ENCODE measurements at regions not wholly inside any gene's neighbourhood (a gene's known extent, or its start where the extent isn't known, plus 50 kb on each side); places are given as distances from the start of the nearest gene placed in this dataset.

DNA sequence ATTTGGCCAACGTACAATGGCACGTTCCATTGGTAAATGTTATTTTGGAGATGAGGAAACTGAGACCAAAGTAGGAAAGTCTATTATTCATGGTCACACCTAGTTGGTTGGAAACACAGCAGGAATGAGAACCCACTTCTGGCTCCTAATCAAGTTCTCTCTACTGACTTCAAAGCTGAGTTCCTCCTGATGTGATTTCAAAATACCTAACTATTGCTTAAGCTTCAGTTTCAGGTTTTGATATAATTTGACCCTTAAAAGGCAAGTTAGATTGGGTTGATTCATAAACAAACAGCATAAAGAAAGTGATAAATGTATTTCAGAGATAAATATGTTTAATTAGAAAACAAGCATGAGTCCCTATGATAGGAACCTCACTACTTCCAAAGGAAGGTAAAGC lies 312.5 kb downstream of the PARP8 start:
- no peak overlapping the region for H3K4me3 Mint-ChIP-seq
- no peak overlapping the region for H3K27ac Mint-ChIP-seq
- no peaks in the 10 kb centered on the region for H3K36me3 Mint-ChIP-seq
- no peak for DNase-seq (ENCODE audit: extremely low spot score, unreplicated experiment)
- no peaks in the 10 kb centered on the region for H3K4me1 Mint-ChIP-seq (ENCODE audit: unreplicated experiment)
- TF ChIP-seq, protein P1, sequence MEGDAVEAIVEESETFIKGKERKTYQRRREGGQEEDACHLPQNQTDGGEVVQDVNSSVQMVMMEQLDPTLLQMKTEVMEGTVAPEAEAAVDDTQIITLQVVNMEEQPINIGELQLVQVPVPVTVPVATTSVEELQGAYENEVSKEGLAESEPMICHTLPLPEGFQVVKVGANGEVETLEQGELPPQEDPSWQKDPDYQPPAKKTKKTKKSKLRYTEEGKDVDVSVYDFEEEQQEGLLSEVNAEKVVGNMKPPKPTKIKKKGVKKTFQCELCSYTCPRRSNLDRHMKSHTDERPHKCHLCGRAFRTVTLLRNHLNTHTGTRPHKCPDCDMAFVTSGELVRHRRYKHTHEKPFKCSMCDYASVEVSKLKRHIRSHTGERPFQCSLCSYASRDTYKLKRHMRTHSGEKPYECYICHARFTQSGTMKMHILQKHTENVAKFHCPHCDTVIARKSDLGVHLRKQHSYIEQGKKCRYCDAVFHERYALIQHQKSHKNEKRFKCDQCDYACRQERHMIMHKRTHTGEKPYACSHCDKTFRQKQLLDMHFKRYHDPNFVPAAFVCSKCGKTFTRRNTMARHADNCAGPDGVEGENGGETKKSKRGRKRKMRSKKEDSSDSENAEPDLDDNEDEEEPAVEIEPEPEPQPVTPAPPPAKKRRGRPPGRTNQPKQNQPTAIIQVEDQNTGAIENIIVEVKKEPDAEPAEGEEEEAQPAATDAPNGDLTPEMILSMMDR (conservative IDR thresholded peaks at IDR 0.05) = no peak
- H3K9me3 Mint-ChIP-seq = no peaks in the 10 kb centered on the region
- peaks cover 36% of the 10 kb centered on the region for H3K27me3 Mint-ChIP-seq

DNA sequence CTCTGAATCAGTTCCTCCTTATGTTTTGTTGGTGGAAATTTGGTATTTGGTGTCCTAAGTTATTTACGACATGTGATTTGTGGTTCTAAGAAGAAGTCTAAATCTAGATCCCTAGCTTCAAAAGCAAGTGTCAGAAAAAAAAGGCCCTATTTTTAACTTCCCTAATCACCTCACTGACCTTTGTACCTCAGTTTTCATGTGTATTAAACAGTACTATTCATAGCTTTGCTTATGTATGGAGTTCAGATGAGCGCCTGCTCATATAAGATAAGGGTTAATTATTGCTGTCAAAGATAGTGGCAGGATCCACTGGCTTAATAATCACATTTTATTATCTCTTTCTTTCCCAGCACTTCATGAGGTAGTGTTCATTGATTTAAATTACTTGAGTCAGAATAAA lies 318.2 kb downstream of the PARP8 start:
- Mint-ChIP-seq H3K27ac (no peak overlapping the region), H3K27me3 (no peaks in the 10 kb centered on the region), H3K4me1 (ENCODE audit: unreplicated experiment) (no peaks in the 10 kb centered on the region), H3K4me3 (no peak overlapping the region), H3K9me3 (no peaks in the 10 kb centered on the region), H3K36me3 (no peaks in the 10 kb centered on the region)
- TF ChIP-seq, protein P1 (conservative IDR thresholded peaks at IDR 0.05) = no peak
- no peak for DNase-seq (ENCODE audit: extremely low spot score, unreplicated experiment)

DNA sequence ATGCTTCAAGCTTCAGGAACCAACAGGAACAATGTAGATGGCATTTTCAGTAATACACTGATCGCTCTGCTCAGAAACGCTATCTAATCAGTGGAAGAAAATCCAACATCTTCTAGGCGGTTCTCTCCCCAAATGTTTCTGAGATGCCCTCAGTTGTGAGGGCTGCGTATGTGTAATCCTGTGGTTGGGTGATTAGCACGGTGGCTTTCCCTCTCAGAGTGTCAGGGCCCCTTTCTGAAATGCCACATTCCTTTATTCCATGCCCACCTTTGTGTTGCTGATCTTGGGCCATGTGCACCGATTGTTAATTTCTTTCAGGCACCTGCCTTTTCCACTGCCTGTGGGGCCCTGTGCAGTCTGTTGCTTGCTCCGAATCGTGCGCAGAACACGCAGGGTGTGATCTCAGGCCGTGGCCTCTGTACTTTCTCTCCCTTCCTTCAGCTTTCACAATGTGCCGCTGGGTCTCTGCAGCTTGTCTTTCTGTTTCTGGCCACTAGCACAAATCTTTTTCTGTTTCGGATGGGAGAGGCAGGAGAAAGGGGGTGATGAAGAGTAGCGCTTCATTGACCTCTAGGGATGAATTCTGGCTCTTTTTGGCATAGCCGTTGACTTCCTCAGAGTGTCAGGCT lies 324.0 kb downstream of the PARP8 start:
- H3K27ac Mint-ChIP-seq = no peak overlapping the region
- H3K4me1 Mint-ChIP-seq (ENCODE audit: unreplicated experiment) = no peaks in the 10 kb centered on the region
- peaks cover 6% of the 10 kb centered on the region for H3K27me3 Mint-ChIP-seq
- no peak for DNase-seq (ENCODE audit: extremely low spot score, unreplicated experiment)
- no peaks in the 10 kb centered on the region for H3K36me3 Mint-ChIP-seq
- TF ChIP-seq, protein P1 (conservative IDR thresholded peaks at IDR 0.05) = no peak
- no peak overlapping the region for H3K4me3 Mint-ChIP-seq
- no peaks in the 10 kb centered on the region for H3K9me3 Mint-ChIP-seq

DNA sequence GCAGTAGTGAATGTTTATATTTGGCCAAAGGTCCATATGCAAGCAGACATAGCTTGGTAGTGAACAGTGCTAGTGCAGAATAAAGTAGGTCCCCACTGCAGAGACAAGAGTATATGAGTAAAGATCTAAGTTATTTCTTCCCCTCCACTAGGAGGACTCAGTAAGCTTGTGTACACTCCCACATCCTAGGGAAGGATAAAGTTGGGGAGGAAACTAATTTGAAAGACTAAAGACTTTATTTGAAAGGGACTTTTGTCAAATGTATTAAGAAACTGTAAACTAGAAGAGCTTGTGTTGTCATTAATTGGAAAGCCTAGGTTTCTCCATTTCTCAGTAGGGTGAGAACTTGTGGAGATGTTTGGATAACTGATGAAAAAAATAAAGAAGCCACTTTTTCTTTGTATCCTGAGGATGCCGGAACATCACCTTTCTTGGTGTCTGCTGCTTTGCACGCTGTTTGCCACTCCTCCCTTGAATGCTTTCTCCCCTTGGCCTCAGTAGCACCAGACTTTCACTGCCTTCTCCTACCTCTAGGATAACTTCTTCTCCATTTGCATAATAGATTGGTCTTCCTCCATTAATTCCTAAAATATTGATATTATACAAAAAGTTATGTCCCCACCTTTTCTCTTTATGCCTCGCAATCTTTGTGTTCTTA lies 329.0 kb downstream of the PARP8 start:
- Mint-ChIP-seq H3K27ac (no peak overlapping the region), H3K27me3 (peaks cover 10% of the 10 kb centered on the region), H3K4me3 (no peak overlapping the region), H3K36me3 (no peaks in the 10 kb centered on the region), H3K9me3 (no peaks in the 10 kb centered on the region), H3K4me1 (ENCODE audit: unreplicated experiment) (no peaks in the 10 kb centered on the region)
- DNase-seq (ENCODE audit: extremely low spot score, unreplicated experiment) = no peak
- TF ChIP-seq, protein P1 (conservative IDR thresholded peaks at IDR 0.05) = no peak

DNA sequence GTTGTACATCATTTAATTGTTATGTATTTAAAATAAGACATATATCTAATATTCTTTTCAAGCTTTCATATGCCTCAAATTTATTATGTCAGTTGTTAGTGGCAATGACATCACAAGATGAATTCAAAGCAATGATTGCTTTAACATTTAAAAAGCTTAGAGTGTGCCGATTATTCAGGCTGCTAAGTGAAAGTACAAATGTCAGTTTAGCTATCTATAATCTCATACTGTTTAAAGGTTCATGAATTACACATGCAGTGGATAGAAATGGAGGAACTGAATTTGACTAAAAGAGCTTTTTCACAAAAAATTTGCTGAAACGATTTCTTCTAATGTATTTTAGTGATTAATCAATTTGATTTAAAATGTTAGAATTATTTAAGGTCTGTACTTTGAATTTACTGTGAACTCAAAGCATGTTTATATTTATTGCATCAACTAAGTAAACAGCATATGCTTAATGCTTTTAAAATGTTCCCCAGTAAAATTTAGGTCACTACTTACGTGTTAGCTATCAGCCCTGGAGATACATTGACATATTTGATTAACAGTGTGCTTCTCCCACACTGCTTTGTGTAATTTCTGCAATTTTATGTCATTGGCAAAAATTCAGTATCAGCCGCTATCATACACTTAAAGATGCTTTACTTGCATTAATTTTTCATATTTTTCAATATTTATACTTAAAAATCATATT lies 334.9 kb downstream of the PARP8 start:
- Mint-ChIP-seq H3K9me3 (no peaks in the 10 kb centered on the region), H3K27me3 (peaks cover 6% of the 10 kb centered on the region), H3K36me3 (no peaks in the 10 kb centered on the region), H3K4me1 (ENCODE audit: unreplicated experiment) (no peaks in the 10 kb centered on the region), H3K4me3 (no peak overlapping the region), H3K27ac (no peak overlapping the region)
- TF ChIP-seq, protein P1 (conservative IDR thresholded peaks at IDR 0.05) = no peak
- no peak for DNase-seq (ENCODE audit: extremely low spot score, unreplicated experiment)

Data from type B pancreatic cell (in vitro differentiated cells).